Activated T-cell treated with anti-CD3 and anti-CD28 coated beads, Interleukin-2, amount 50 U/mL, for 4 hours (primary cell): ENCODE measurements at regions not wholly inside any gene's neighbourhood (a gene's known extent, or its start where the extent isn't known, plus 50 kb on each side); places are given as distances from the start of the nearest gene placed in this dataset.
"Not testable (repeated sequence)": the region's sequence is repeated elsewhere in the genome, so short reads cannot be mapped to it uniquely, and the experiment has no call there.

Experiments
- ATAC-seq, 2 donors: fragments of 200-7000 bp; cut with Tn5 transposase; one replicate each; pipeline ENCODE4 v1.10.0; 2021
- DNase-seq: peaks from one replicate; pipeline ENCODE4 v3.0.0-alpha.2; 2020
- H3K27me3 Mint-ChIP-seq: one replicate; pipeline ENCODE4 v1.8.0; 2021; ENCODE audit warnings: low read depth, mixed read lengths
- H3K36me3 Mint-ChIP-seq: one replicate; pipeline ENCODE4 v1.8.0; 2022; ENCODE audit warnings: mixed read lengths; ENCODE audit not compliant: insufficient read depth
- H3K4me1 Mint-ChIP-seq: one replicate; pipeline ENCODE4 v1.8.0; 2021; ENCODE audit warnings: low read depth, mixed read lengths
- H3K4me3 Mint-ChIP-seq: one replicate; pipeline ENCODE4 v1.8.0; 2021; ENCODE audit warnings: mild to moderate bottlenecking, moderate library complexity, mixed read lengths
- H3K9me3 Mint-ChIP-seq: one replicate; pipeline ENCODE4 v1.8.0; 2021; ENCODE audit warnings: mixed read lengths

DNA sequence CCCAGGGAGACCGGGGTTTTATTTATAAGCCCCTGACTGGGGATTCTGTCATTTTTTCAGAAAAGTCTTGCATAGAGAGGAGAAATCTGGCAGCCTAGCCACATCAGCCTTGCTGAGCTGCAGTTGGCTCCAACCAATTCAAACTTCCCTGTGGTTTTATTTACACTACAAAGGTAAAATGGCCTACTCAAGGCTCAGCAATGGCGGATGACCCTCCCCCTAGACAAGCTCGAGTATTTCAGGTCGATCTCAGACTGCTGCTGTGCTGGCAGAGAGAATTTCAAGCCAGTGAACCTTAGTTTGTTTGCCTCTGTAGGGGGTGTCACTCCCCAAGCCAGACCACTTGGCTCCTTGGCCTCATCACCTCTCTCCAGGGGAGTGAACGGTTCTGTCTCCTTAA lies 52.9 kb downstream of the CDY2A start:
- not testable (repeated sequence) for H3K36me3 Mint-ChIP-seq, H3K4me3 Mint-ChIP-seq, ATAC-seq

DNA sequence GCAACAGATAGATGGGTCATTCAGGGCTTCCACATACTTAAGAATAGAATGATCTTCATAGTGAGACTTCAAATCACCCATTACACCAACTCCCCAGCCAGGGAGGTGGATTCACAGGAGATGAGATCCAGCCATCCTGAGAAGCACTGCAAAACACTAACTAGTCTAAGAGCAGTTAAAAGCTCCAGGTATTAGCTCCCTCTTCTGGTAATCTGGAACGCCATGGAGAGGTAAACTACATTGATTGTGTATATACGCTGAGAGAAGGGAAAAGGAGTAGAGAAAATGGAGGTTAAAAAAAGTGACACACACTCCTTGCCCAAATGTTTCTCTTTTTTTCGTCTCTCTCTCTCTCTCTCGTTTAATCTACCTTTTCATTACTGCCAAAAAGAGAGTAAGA lies 60.3 kb downstream of the CDY2A start:
- H3K4me1 Mint-ChIP-seq, H3K27me3 Mint-ChIP-seq, H3K36me3 Mint-ChIP-seq, H3K4me3 Mint-ChIP-seq, H3K9me3 Mint-ChIP-seq, DNase-seq, ATAC-seq: not testable (repeated sequence)

More for the DNA sequence above, 52.9 kb downstream of the CDY2A start:
- not testable (repeated sequence) for H3K4me1 Mint-ChIP-seq, H3K9me3 Mint-ChIP-seq, DNase-seq, H3K27me3 Mint-ChIP-seq

- not testable (repeated sequence) for H3K9me3 Mint-ChIP-seq, DNase-seq, H3K27me3 Mint-ChIP-seq, H3K36me3 Mint-ChIP-seq, H3K4me1 Mint-ChIP-seq, ATAC-seq, H3K4me3 Mint-ChIP-seq
These were observed 60.9 kb downstream of the CDY2A start for GRCh38 chrY:18086361-18086977.

- H3K9me3 Mint-ChIP-seq, DNase-seq, H3K36me3 Mint-ChIP-seq, H3K27me3 Mint-ChIP-seq, H3K4me1 Mint-ChIP-seq, ATAC-seq, H3K4me3 Mint-ChIP-seq: not testable (repeated sequence)
These were observed 62.5 kb downstream of the CDY2A start for GRCh38 chrY:18087943-18088655.

- not testable (repeated sequence) for H3K4me1 Mint-ChIP-seq, H3K9me3 Mint-ChIP-seq, ATAC-seq, DNase-seq, H3K4me3 Mint-ChIP-seq, H3K36me3 Mint-ChIP-seq, H3K27me3 Mint-ChIP-seq
These were observed 67.4 kb downstream of the CDY2A start for GRCh38 chrY:18092952-18093351.

DNA sequence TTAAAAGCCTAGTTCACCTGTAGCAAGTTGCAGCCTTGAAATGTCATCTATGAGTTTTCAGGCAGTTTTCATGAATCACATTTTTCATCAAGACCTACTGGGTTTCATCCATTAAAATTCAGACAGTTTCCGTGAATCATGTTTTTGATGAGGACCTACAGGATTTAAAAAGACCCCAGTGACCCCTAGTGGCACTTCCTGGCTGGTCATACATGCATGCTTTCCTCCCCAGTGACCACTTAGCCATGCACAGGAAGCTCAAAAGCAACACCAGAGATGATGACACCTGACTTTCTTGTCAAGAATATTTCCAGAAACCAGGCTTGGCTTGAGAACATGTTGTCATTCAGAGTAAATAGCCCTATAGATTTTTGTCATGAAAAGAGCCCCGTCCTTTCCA lies 80.1 kb downstream of the CDY2A start:
- not testable (repeated sequence) for H3K9me3 Mint-ChIP-seq, H3K4me1 Mint-ChIP-seq, DNase-seq, ATAC-seq, H3K4me3 Mint-ChIP-seq, H3K36me3 Mint-ChIP-seq, H3K27me3 Mint-ChIP-seq

GRCh38 chrY:18118388-18118787 lies 92.8 kb downstream of the CDY2A start:
- H3K4me3 Mint-ChIP-seq, ATAC-seq, H3K4me1 Mint-ChIP-seq, DNase-seq, H3K27me3 Mint-ChIP-seq, H3K9me3 Mint-ChIP-seq, H3K36me3 Mint-ChIP-seq: not testable (repeated sequence)

GRCh38 chrY:18137718-18138117 lies 112.1 kb downstream of the CDY2A start:
- not testable (repeated sequence) for H3K27me3 Mint-ChIP-seq, DNase-seq, H3K9me3 Mint-ChIP-seq, ATAC-seq, H3K4me1 Mint-ChIP-seq, H3K36me3 Mint-ChIP-seq, H3K4me3 Mint-ChIP-seq

GRCh38 chrY:18139311-18140007 lies 113.9 kb downstream of the CDY2A start:
- DNase-seq = not testable (repeated sequence)

GRCh38 chrY:18146417-18146816 lies 120.8 kb downstream of the CDY2A start:
- H3K9me3 Mint-ChIP-seq, H3K27me3 Mint-ChIP-seq, H3K4me1 Mint-ChIP-seq, H3K36me3 Mint-ChIP-seq, H3K4me3 Mint-ChIP-seq, DNase-seq, ATAC-seq: not testable (repeated sequence)

More at GRCh38 chrY:18139311-18140007, 113.9 kb downstream of the CDY2A start:
- ATAC-seq, H3K4me1 Mint-ChIP-seq, H3K9me3 Mint-ChIP-seq, H3K27me3 Mint-ChIP-seq, H3K36me3 Mint-ChIP-seq, H3K4me3 Mint-ChIP-seq: not testable (repeated sequence)

DNA sequence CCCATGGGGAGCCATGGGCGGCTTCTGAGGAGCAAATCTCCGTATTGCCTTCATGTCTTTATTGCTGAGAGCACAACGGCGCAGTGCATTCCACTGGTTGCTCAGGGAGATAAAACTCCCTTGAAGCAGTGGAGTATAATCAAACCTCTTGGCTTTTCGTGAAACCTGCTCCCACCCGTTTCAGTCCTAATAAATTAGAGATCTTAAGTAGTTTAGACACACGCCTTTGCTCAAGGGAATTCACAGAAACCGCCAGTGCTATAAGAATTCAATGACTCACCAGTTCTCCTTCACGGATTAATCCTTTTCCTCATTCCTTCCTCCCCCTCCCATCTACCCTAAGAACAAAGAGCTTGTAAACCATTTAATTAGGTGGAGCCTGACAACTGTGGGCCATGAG lies 127.0 kb downstream of the CDY2A start:
- not testable (repeated sequence) for DNase-seq, H3K4me1 Mint-ChIP-seq, H3K27me3 Mint-ChIP-seq, H3K9me3 Mint-ChIP-seq, H3K36me3 Mint-ChIP-seq, H3K4me3 Mint-ChIP-seq, ATAC-seq

GRCh38 chrY:18165738-18166137 lies 140.2 kb downstream of the CDY2A start:
- ATAC-seq, H3K4me3 Mint-ChIP-seq, H3K4me1 Mint-ChIP-seq, H3K9me3 Mint-ChIP-seq, H3K27me3 Mint-ChIP-seq, DNase-seq, H3K36me3 Mint-ChIP-seq: not testable (repeated sequence)

- not testable (repeated sequence) for H3K36me3 Mint-ChIP-seq, H3K4me3 Mint-ChIP-seq, H3K27me3 Mint-ChIP-seq, DNase-seq, H3K4me1 Mint-ChIP-seq, ATAC-seq, H3K9me3 Mint-ChIP-seq
These were observed 150.5 kb downstream of the CDY2A start for GRCh38 chrY:18176118-18176517.

DNA sequence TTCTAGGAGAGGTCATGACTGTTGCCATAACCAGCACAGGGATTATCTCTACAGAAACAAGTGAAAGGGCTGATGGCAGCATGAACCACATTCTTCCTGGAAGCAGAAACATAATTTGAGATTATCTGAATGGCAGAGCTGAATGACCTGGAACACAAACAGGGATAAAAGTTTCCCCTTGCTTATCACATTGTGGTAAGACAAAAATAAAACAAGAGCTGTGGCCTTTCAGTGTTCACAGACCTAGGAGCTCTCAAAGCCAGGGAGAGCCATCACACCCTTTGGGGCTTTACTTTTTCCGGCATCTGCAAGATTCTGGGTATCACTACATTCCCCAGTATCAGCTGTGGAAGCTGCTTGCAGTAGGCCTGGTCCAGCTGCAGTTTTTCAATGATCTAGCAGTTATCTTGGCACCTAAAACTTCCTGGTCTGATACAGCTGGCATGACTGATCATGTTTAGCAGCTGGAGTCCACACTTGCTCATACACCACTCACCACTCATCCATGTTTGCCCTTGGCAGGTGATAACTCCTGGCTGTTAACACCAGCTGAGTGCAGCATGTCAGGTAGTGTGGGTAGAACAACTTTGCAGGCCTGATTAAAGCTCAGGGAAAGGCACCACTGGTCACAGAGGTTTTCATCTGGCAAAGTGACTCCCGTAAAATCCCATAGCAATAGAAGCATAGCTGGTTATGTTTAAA lies 163.5 kb downstream of the CDY2A start:
- not testable (repeated sequence) for H3K4me1 Mint-ChIP-seq, ATAC-seq, H3K9me3 Mint-ChIP-seq, H3K27me3 Mint-ChIP-seq, H3K4me3 Mint-ChIP-seq, H3K36me3 Mint-ChIP-seq, DNase-seq
